Breast epithelium (tissue), 4 donors: ENCODE measurements at regions not wholly inside any gene's neighbourhood (a gene's known extent, or its start where the extent isn't known, plus 50 kb on each side); places are given as distances from the start of the nearest gene placed in this dataset.

Experiments used
- DNase-seq, 2 donors: peaks; one replicate each; pipeline ENCODE4 v3.0.0-alpha.2; 2019; ENCODE audit warnings: low spot score in 2 of 2
- H3K27ac ChIP-seq, 2 donors: fragments of 200-600 bp; sonication (generic) in 1 of 2; one replicate each; pipeline ENCODE4 v1.5.1; 2016 to 2019; ENCODE audit warnings: mild to moderate bottlenecking in 1 of 2
- H3K27me3 ChIP-seq, 2 donors: fragments of 200-600 bp; sonication (generic) in 1 of 2; one replicate each; pipeline versions ENCODE4 v1.5.1 to v1.6.0; 2017 to 2019; ENCODE audit warnings: control low read depth in 1 of 2, mild to moderate bottlenecking in 1 of 2
- H3K36me3 ChIP-seq: fragments of 200-600 bp; one replicate; pipeline ENCODE4 v1.5.1; 2019
- H3K4me1 ChIP-seq, 2 donors: fragments of 200-600 bp; sonication (generic); one replicate each; pipeline ENCODE4 v1.5.1; 2016 to 2019; ENCODE audit warnings: control low read depth in 1 of 2
- H3K4me3 ChIP-seq, 3 donors: fragments of 200-600 bp; sonication (generic); 1 replicate in 2 of 3; 2 replicates in 1 of 3; pipeline ENCODE4 v1.5.1; 2016 to 2019; ENCODE audit warnings: mild to moderate bottlenecking in 3 of 3, moderate library complexity in 2 of 3
- H3K9me3 ChIP-seq, 2 donors: fragments of 200-600 bp; sonication (generic) in 1 of 2; one replicate each; pipeline ENCODE4 v1.5.1; 2016 to 2019; ENCODE audit warnings: control low read depth in 1 of 2
- CTCF ChIP-seq, 3 donors: fragments of 450-650 bp; IDR thresholded peaks; one replicate each; pipeline ENCODE4 v1.5.1; 2016 to 2017; ENCODE audit warnings: antibody characterized with exemption in 3 of 3, mild to moderate bottlenecking in 3 of 3, moderate library complexity in 3 of 3
- POLR2A ChIP-seq: fragments of 450-650 bp; IDR thresholded peaks from one replicate; pipeline ENCODE4 v1.6.1; 2016; ENCODE audit warnings: antibody characterized with exemption, mild to moderate bottlenecking, moderate library complexity
- POLR2AphosphoS5 ChIP-seq, 3 donors: sonication (generic); formaldehyde crosslinking; IDR thresholded peaks; one replicate each; pipeline ENCODE4 v1.6.1; 2017; ENCODE audit warnings: antibody characterized with exemption in 3 of 3
- intact Hi-C: fragments of 100-400 bp; cut with DNase I; formaldehyde crosslinking; loops from one replicate; pipeline ENCODE4 v1.15.1; 2023; ENCODE audit warnings: low total_unique reads

GRCh38 chr9:108130905-108131304, 641.3 kb upstream of the KLF4 start:
- Histone ChIP-seq H3K27me3 (no peaks in the 10 kb centered on the region), H3K9me3 (no peaks in the 10 kb centered on the region), H3K4me3 (no peak overlapping the region), H3K4me1 (no peaks in the 10 kb centered on the region), H3K27ac (no peak overlapping the region), H3K36me3 (no peaks in the 10 kb centered on the region)
- DNase-seq, result no peak
- TF ChIP-seq POLR2A (no peak), CTCF (IDR thresholded peaks at IDR 0.05) (no peak), POLR2AphosphoS5 (IDR thresholded peaks at IDR 0.05) (no peak)
- intact Hi-C loops, result no loop called here

- no peaks in the 10 kb centered on the region for H3K27me3 ChIP-seq
- intact Hi-C loops, result no loop called here
- H3K4me3 ChIP-seq, result no peak overlapping the region
- H3K36me3 ChIP-seq, result no peaks in the 10 kb centered on the region
- H3K27ac ChIP-seq, result no peak overlapping the region
- H3K4me1 ChIP-seq, result no peaks in the 10 kb centered on the region
- no peak for DNase-seq
- H3K9me3 ChIP-seq, result no peaks in the 10 kb centered on the region
- no peak for TF ChIP-seq CTCF (IDR thresholded peaks at IDR 0.05)
- TF ChIP-seq POLR2A, result no peak
- no peak for TF ChIP-seq POLR2AphosphoS5 (IDR thresholded peaks at IDR 0.05)
Observed at GRCh38 chr9:108125625-108126024, 636.1 kb upstream of the KLF4 start.

- no peak for DNase-seq
- no peak overlapping the region for H3K4me3 ChIP-seq
- no peaks in the 10 kb centered on the region for H3K9me3 ChIP-seq
- H3K36me3 ChIP-seq, result no peaks in the 10 kb centered on the region
- H3K27me3 ChIP-seq, result no peaks in the 10 kb centered on the region
- intact Hi-C loops, result no loop called here
- no peaks in the 10 kb centered on the region for H3K4me1 ChIP-seq
- no peak overlapping the region for H3K27ac ChIP-seq
- TF ChIP-seq POLR2A, result no peak
Observed at GRCh38 chr9:108119530-108120113, 630.1 kb upstream of the KLF4 start.

GRCh38 chr9:108117795-108118194, 628.2 kb upstream of the KLF4 start:
- no peaks in the 10 kb centered on the region for H3K36me3 ChIP-seq
- DNase-seq, result no peak
- H3K27ac ChIP-seq, result no peak overlapping the region
- TF ChIP-seq POLR2AphosphoS5 (IDR thresholded peaks at IDR 0.05) (no peak), CTCF (IDR thresholded peaks at IDR 0.05) (no peak), POLR2A (no peak)
- no peaks in the 10 kb centered on the region for H3K27me3 ChIP-seq
- no peaks in the 10 kb centered on the region for H3K4me1 ChIP-seq
- no peak overlapping the region for H3K4me3 ChIP-seq
- intact Hi-C loops, result no loop called here
- H3K9me3 ChIP-seq, result no peaks in the 10 kb centered on the region

- intact Hi-C loops, result no loop called here
- Histone ChIP-seq H3K4me1 (no peaks in the 10 kb centered on the region), H3K9me3 (no peaks in the 10 kb centered on the region), H3K27ac (no peak overlapping the region), H3K4me3 (no peak overlapping the region), H3K36me3 (no peaks in the 10 kb centered on the region), H3K27me3 (no peaks in the 10 kb centered on the region)
- DNase-seq, result no peak
- TF ChIP-seq POLR2A (no peak), POLR2AphosphoS5 (IDR thresholded peaks at IDR 0.05) (no peak), CTCF (IDR thresholded peaks at IDR 0.05) (no peak)
Observed at GRCh38 chr9:108117306-108117705, 627.7 kb upstream of the KLF4 start.

GRCh38 chr9:108113596-108113995, 624.0 kb upstream of the KLF4 start:
- Histone ChIP-seq H3K36me3 (no peaks in the 10 kb centered on the region), H3K27ac (no peak overlapping the region), H3K9me3 (no peaks in the 10 kb centered on the region), H3K4me1 (no peaks in the 10 kb centered on the region), H3K27me3 (no peaks in the 10 kb centered on the region), H3K4me3 (no peak overlapping the region)
- TF ChIP-seq POLR2A, result no peak
- intact Hi-C loops, result no loop called here
- no peak for DNase-seq
